GM10266 (cell line): ENCODE measurements at regions not wholly inside any gene's neighbourhood (a gene's known extent, or its start where the extent isn't known, plus 50 kb on each side); places are given as distances from the start of the nearest gene placed in this dataset.

Experiments
- DNase-seq: peaks from one replicate; pipeline ENCODE4 v3.0.0; 2012; ENCODE audit errors: extremely low spot score
- CTCF ChIP-seq: IDR thresholded peaks from 2 replicates; pipeline ENCODE4 v1.5.1; 2012; ENCODE audit warnings: mild to moderate bottlenecking, low read depth; ENCODE audit not compliant: control insufficient read depth, insufficient read depth; ENCODE audit errors: missing control alignments

GRCh38 chr1:218967836-218968235, 205.8 kb upstream of the LYPLAL1 start:
- no peak for DNase-seq
- no peak for TF ChIP-seq CTCF

DNA sequence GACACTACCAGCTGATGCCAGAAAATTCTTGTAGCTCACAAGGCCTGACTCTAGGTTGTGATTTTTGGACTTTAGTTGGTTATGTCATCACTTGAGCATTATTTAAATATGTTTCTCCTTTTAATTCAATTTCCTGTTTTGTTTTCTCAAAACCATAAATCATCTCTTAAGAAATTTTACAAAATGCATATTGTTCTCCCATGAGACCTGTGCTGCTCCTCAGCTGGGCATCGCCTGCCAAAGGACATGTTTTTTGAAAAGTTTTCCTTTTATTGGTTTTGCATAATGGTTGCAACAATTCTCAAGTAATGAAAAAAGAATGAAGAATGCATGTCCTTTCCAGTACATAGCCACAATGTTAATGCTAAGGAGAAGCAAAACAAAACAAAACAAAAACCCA, 204.7 kb upstream of the LYPLAL1 start:
- no peak for DNase-seq
- no peak for TF ChIP-seq CTCF

GRCh38 chr1:218970397-218970990, 203.2 kb upstream of the LYPLAL1 start:
- DNase-seq, result no peak
- no peak for TF ChIP-seq CTCF

- no peak for DNase-seq
- no peak for TF ChIP-seq CTCF
These were observed 202.5 kb upstream of the LYPLAL1 start for GRCh38 chr1:218971156-218971555.

DNA sequence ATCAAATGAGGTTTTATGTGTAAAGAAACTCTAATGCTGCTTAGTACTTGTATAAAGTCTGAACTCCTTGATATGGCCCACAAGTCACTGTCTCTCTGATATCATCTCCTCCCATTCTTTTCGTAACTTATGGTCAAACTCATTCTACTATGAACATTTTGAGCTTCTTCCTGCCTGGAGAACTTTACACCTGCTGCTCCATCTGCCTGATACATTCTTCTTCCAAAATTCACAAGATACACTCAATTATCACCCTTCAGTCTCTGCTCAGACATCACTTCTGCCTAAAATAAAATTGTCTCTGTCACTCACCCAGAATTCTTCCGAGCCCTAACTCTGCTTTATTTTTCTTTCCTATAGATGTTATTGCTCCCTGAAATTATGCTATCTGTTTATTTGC, 192.8 kb upstream of the LYPLAL1 start:
- no peak for TF ChIP-seq CTCF

DNA sequence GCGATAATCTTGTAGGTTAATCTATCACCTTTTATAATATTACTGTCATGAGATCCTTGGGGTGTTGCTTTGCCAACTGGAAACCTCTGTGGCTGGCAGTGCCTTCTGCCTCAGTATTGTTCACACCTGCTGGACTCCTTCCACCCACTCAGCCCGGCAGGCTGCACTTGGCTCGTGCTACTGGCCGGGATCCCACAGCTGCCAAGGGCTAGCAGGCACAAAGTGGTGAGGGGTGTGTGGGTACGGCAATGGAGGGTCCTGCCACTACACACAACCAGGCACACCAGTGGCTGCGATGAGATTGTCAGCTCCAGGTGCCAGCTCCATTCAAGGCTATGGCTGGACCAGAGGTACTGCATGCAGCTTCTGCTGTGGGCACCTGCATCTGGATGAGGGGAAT, 191.2 kb upstream of the LYPLAL1 start:
- DNase-seq, result no peak
- TF ChIP-seq CTCF, result no peak

More for the DNA sequence above, 192.8 kb upstream of the LYPLAL1 start:
- no peak for DNase-seq

DNA sequence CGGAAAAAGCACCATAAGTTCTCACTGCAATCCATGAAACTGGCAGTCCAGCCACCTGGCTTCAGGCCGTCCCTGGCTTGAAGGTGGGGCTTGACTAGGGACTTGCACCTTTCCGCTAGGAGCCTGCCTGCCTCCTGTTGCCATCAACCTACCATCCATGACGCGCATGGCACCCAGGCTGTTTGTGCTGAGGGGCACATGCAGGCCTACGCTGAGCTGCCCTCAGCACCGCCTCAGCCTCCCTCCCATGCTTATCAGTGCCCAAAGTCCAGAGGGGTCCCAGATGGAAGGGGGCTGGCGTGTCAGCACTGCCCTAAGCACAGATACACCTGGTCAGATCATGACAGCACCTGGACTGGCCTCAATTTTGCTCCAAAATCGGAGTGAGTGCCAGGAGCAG, 190.2 kb upstream of the LYPLAL1 start:
- no peak for DNase-seq
- no peak for TF ChIP-seq CTCF
